G401 (cell line): ENCODE measurements at regions not wholly inside any gene's neighbourhood (a gene's known extent, or its start where the extent isn't known, plus 50 kb on each side); places are given as distances from the start of the nearest gene placed in this dataset.
"Not testable (repeated sequence)": the region's sequence is repeated elsewhere in the genome, so short reads cannot be mapped to it uniquely, and the experiment has no call there.

Source experiments
- DNase-seq: peaks from one replicate; pipeline ENCODE4 v3.0.0-alpha.2; 2015; ENCODE audit warnings: low spot score
- in situ Hi-C: cut with HindIII; loops from 2 replicates; pipeline ENCODE4 v1.10.0; 2016; ENCODE audit warnings: low sequenced_read_pairs, mixed read lengths

DNA sequence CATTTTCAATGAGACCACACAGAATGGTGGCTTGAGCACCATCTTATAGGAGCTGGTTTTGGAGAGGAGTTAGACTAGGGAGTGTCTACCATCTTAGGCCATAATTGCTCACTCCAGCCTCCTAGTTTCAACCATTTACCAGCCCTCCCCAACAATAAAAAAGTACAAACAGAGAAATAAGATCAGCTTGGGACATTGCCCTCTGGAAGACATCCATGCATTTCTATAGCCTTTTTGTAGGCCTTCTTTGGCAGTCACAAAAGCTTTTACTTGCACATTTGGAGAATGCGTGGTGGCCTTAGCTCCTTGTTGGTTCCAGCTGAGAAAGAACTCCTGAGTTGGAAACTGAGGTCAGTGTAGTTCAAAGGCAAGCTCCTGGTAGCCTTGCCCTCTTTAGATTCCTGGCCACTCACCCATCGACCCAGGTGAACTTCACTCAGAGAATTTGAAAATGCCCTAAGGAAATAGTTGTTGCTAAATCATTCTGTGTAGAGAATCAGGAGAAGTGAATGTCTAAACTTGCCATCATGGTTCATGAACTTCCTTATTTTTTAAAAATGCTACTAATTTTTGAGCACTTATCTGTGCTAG lies 301.7 kb upstream of the PROX1 start:
- DNase-seq = no peak
- in situ Hi-C loops = no loop called here

DNA sequence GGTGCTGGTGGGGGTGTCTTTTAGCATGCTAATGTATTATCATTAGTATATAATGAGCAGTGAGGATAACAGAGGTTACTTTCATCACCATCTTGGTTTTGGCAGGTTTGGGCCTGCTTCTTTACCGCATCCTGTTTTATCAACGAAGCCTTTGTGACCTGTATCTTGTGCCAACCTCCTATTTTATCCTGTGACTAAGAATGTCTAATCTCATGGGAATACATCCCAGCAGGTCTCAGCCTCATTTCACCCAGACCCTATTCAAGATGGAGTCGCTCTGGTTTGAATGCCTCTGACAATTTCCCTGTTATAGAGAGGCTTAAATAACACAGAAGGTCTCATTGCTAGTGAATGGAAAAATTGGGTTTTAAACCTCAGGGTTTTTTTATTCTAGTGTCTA lies 300.8 kb upstream of the PROX1 start:
- in situ Hi-C loops = no loop called here
- no peak for DNase-seq

GRCh38 chr1:213687832-213688231 lies 299.9 kb upstream of the PROX1 start:
- no peak for DNase-seq
- in situ Hi-C loops = no loop called here

DNA sequence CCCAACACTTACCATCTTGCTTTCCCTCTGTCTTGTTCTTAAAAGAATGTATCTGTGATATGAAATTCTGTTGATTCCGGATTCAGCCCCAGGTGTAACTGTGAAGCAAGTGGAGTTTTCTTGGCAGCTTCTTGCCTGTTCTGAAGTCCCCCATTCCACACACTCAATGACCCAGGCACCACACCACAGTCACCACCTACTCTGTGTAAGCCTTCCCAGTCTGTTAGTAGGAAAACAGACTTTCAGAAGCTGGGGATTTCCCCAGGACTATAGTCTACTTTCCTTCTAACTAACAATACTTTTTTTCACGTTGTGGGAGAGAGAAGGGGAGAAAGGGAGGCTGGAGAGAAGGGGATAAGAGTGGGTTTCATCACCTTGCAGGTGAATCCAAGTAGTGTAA lies 299.1 kb upstream of the PROX1 start:
- in situ Hi-C loops = no loop called here
- no peak for DNase-seq

DNA sequence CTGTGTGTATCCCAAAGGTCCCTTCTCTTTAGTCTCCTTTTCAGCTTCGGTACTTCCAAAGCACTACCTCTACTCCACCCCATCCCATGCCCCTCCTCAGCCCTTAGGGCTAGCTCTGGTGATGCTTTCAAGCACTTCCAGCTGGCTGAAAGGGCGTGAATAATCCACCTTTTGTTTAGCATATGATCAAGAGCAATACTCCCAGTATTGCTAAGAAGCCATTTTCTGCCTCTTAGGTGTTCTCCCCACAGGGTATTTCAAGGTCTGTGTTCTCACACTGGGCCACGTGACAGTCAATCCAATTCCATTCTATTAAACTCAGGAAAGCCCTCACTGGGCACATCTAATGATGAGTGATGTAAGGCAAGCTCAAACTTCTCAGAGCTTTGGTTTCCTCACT lies 298.5 kb upstream of the PROX1 start:
- in situ Hi-C loops = no loop called here
- DNase-seq = no peak

- DNase-seq = no peak
- in situ Hi-C loops = no loop called here
Measured at GRCh38 chr1:213690341-213690917, 297.3 kb upstream of the PROX1 start.

DNA sequence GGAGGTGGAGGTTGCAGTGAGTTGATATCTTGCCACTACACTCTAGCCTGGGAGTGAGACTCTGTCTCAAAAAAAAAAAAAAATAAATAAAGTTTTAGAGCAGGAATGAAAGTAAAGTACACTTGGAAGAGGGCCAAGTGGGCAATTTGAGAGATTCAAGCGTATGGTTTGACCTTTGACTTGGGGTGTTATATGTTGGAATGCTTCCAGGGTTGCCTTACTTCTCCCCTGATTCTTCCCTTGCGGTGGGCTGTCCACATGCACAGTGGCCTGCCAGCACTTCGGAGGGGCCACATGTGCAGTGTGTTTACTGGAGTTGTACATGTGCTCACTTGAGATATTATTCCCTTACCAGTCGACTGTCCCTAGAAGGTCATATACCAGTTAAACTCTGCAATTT lies 295.5 kb upstream of the PROX1 start:
- in situ Hi-C loops = no loop called here
- no peak for DNase-seq

DNA sequence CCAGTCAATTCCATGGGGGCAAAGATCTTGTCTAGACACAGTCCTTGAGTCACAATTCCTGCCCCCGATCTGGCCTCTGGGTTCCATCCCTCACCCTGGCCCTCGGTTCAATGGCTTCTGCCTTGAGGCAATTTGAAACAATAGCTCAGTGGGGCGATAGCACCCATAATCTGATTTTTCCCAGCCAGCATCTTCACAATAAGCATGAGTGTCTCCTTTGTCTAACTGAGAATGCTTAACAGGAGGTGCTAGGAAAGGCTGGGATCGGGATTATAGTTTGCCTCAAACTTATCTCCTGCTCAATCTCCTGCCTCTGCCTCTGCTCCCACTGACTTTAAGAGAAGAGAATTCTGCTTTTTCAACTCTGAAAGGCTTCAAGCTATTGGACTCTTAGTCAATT lies 293.9 kb upstream of the PROX1 start:
- in situ Hi-C loops = no loop called here
- DNase-seq = no peak

- DNase-seq = no peak
- in situ Hi-C loops = no loop called here
Measured at GRCh38 chr1:213697192-213697802, 290.5 kb upstream of the PROX1 start.

- in situ Hi-C loops = no loop called here
- DNase-seq = no peak
Measured at GRCh38 chr1:213698092-213698702, 289.6 kb upstream of the PROX1 start.

DNA sequence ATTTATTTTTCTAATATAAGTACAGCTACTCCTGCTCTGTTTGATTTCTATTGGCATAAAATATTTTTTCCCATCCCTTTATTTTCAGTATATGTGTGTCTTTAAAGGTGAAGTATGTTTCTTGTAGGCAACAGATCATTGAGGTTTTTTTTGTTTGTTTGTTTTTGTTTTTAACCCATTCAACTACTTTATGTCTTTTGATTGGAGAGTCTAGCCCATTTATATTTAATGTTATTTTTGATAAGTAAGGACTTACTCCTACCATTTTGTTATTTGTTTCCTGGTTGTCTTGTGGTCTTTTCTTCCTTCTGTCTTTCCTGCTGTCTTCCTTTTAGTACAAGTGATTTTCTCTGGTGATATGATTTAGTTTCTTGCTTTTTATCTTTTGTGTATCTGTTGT lies 285.1 kb upstream of the PROX1 start:
- in situ Hi-C loops = no loop called here

DNA sequence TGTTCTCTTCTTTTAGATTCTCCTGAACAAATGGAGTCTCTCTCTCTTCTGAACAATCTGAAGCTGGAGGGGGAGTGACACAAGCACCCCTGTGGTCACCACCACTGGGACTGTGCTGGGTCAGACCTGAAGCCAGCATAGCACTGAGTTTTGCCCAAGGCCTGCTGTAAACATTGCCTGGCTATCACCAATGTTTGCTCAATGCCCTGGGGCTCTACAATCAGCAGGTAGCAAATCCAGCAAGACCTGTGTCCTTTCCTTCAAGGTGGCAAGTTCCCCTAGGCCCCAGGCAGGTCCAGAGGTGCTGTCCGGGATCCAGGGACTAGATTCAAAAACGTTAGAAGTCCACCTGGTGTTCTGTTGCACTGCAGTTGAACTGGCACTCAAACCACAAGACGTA lies 282.8 kb upstream of the PROX1 start:
- in situ Hi-C loops = no loop called here
- DNase-seq = no peak

More for the DNA sequence above, 285.1 kb upstream of the PROX1 start:
- DNase-seq = no peak

- in situ Hi-C loops, DNase-seq: not testable (repeated sequence)
Measured at GRCh38 chr1:213711833-213712490, 275.8 kb upstream of the PROX1 start.

- DNase-seq = no peak
- in situ Hi-C loops = no loop called here
Measured at GRCh38 chr1:213714645-213715044, 273.1 kb upstream of the PROX1 start.

DNA sequence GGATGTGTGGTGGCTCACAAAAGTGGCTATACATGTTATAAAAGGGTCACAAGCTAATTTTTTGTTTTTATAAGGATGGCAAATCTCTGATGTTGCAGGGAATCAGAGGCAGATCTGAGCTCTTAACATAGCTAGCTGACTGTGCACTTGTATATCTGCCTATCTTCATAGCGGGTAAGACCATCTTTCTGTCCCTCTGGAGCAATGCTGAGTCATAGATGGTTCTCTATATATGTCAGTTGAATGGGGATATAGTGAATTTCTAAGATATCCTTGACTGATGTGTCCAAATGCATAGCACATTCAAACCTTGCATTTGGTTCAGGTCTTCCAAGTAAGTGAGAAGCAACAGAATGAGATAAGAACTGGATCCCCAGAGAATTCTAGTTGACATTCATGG lies 272.6 kb upstream of the PROX1 start:
- no peak for DNase-seq
- in situ Hi-C loops = no loop called here

GRCh38 chr1:213719462-213719861 lies 268.3 kb upstream of the PROX1 start:
- in situ Hi-C loops = no loop called here
- DNase-seq = no peak

DNA sequence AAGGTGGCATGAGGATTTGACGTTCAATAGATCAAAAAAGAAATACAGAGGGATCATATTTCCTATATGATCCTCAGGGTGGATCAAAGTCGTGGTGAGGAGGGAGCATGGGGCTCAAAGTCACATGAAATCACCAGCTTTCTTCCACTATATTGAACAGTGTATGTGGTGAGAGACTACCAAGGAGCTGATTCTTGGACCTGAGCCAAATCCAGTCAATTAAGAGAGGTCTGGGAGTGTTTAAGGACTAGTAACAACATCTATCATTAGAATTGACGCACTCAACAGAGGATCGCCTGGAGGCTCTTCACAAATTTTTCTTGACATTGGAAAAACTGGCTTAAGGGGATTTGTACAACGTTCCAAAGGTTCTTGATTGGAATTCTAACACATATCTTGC lies 267.7 kb upstream of the PROX1 start:
- DNase-seq = no peak
- in situ Hi-C loops = no loop called here

- in situ Hi-C loops = no loop called here
- DNase-seq = no peak
Measured at GRCh38 chr1:213723187-213723586, 264.6 kb upstream of the PROX1 start.

DNA sequence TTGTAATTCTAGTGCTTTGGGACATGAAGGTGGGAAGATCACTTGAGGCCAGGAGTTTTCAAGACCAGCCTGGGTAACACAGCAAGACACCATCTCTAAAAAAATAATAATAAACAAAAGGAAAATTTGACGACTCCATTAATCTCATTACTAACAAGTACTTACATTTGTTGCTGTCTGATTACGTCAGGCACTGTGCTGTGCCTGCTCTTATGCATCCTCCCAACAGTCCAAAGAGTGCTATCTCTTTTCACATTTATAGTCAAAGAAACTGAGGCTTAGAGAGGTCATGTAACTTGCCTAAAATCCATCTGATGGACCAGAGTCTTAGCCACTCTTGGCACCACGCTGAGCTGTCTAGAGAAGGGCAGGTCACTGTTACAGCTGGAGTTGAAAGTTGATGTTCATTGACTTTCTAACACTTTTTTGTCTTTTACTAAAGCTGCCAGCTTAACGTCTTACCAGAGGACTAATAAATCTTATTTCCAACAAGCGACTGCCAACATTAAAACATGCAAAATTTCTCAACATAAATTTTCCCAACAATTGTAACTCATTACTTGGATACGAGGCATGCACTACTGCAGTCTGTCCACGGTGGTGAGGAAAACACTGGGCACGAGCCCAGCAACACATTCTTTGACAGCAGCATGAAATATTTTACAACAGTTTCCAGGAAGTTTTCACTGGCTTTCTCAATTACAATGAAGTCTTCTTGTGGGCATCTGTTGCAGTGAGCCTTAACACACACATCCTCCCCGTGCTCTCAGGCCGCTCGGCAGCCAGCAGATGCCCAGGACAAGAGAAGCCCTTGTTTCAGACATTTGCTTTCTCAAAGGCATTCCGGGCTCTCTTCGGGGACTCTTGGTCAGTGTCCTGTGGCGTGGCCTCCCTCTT lies 262.9 kb upstream of the PROX1 start:
- in situ Hi-C loops = no loop called here
- DNase-seq = peak; percentile 35
